ENCODE measurements at regions not wholly inside any gene's neighbourhood (a gene's known extent, or its start where the extent isn't known, plus 50 kb on each side); places are given as distances from the start of the nearest gene placed in this dataset.

DNA sequence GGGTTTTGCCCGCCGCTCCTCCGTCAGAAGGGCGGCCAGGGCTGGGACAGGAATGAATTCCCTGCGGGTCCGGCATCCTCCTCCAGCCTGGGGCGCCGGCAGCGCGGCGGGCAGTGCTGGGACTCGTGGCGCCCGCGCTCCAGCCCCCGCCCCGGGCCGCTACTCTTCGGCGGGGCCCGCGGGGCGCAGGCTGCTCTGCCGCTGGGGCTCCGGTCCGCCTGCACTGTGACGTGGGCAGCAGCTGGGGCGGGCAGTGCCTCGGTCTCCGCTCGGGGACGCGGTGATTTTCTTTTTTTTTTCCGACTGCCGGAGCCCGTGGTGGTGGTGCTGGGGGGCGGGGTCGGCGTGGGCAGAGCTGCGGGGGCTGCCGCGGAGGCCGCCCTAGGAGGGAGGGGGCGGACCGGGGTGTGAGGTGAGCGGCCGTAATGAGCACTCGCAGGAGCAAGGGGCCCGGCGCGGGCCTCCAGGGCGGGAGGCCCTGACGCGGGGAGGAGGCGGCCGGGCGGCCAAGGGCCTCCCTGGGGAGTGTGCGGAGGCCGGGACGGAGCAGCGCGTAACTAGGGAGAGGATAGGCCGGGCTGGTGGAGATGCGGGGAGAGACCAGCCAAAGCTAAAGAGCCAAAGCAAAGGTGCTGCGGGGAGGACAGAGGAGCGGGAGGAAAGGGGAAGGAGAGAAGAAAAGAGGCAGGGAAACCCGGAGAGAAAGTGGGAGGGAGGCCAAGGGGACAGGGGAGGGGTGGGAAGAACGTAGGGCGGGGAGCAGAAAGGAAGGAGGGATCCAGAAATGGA lies 73.3 kb upstream of the ZBED5 start:
- TF ChIP-seq, protein P1, sequence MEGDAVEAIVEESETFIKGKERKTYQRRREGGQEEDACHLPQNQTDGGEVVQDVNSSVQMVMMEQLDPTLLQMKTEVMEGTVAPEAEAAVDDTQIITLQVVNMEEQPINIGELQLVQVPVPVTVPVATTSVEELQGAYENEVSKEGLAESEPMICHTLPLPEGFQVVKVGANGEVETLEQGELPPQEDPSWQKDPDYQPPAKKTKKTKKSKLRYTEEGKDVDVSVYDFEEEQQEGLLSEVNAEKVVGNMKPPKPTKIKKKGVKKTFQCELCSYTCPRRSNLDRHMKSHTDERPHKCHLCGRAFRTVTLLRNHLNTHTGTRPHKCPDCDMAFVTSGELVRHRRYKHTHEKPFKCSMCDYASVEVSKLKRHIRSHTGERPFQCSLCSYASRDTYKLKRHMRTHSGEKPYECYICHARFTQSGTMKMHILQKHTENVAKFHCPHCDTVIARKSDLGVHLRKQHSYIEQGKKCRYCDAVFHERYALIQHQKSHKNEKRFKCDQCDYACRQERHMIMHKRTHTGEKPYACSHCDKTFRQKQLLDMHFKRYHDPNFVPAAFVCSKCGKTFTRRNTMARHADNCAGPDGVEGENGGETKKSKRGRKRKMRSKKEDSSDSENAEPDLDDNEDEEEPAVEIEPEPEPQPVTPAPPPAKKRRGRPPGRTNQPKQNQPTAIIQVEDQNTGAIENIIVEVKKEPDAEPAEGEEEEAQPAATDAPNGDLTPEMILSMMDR (IDR thresholded peaks at IDR 0.05), result no peak
- TF ChIP-seq POLR2A (IDR thresholded peaks at IDR 0.05), result no peak
